ENCODE measurements at regions not wholly inside any gene's neighbourhood (a gene's known extent, or its start where the extent isn't known, plus 50 kb on each side); places are given as distances from the start of the nearest gene placed in this dataset.
"Not testable (repeated sequence)": the region's sequence is repeated elsewhere in the genome, so short reads cannot be mapped to it uniquely, and the experiment has no call there.

GRCh38 chr4:126899331-126899801 lies 733.4 kb upstream of the INTU start:
- DNase-seq = peak; percentile 88

- DNase-seq = no peak
Measured at GRCh38 chr4:126906466-126906865, 726.3 kb upstream of the INTU start.

GRCh38 chr4:126907389-126907788 lies 725.4 kb upstream of the INTU start:
- DNase-seq = no peak

- DNase-seq = no peak
Measured at GRCh38 chr4:126916049-126916625, 716.6 kb upstream of the INTU start.

GRCh38 chr4:126916626-126917140 lies 716.1 kb upstream of the INTU start:
- DNase-seq = peak; percentile 70

GRCh38 chr4:126922328-126922938 lies 710.3 kb upstream of the INTU start:
- not testable (repeated sequence) for DNase-seq

- no peak for DNase-seq
Measured at GRCh38 chr4:126924237-126924636, 708.5 kb upstream of the INTU start.

GRCh38 chr4:126930059-126930458 lies 702.7 kb upstream of the INTU start:
- not testable (repeated sequence) for DNase-seq

GRCh38 chr4:126935801-126936200 lies 697.0 kb upstream of the INTU start:
- no peak for DNase-seq

GRCh38 chr4:126937342-126937741 lies 695.4 kb upstream of the INTU start:
- no peak for DNase-seq

- peak; percentile 53 for DNase-seq
Measured at GRCh38 chr4:126937846-126938422, 694.8 kb upstream of the INTU start.

- DNase-seq = peak; percentile 75
Measured at GRCh38 chr4:126939401-126939800, 693.4 kb upstream of the INTU start.

GRCh38 chr4:126947536-126947935 lies 685.2 kb upstream of the INTU start:
- DNase-seq = no peak

- no peak for DNase-seq
Measured at GRCh38 chr4:126954537-126955291, 678.0 kb upstream of the INTU start.

- no peak for DNase-seq
Measured at GRCh38 chr4:126955292-126956183, 677.2 kb upstream of the INTU start.

- no peak for DNase-seq
Measured at GRCh38 chr4:126956184-126956897, 676.4 kb upstream of the INTU start.

GRCh38 chr4:126957556-126957955 lies 675.2 kb upstream of the INTU start:
- peak; percentile 14 for DNase-seq

- no peak for DNase-seq
Measured at GRCh38 chr4:126957987-126958386, 674.8 kb upstream of the INTU start.

- no peak for DNase-seq
Measured at GRCh38 chr4:126958482-126958881, 674.3 kb upstream of the INTU start.

- DNase-seq = no peak
Measured at GRCh38 chr4:126959056-126959745, 673.6 kb upstream of the INTU start.

GRCh38 chr4:126960760-126961159 lies 672.0 kb upstream of the INTU start:
- no peak for DNase-seq
